GM03348 (cell line): ENCODE measurements at regions not wholly inside any gene's neighbourhood (a gene's known extent, or its start where the extent isn't known, plus 50 kb on each side); places are given as distances from the start of the nearest gene placed in this dataset.

Experiments
- DNase-seq: peaks from one replicate; pipeline ENCODE4 v3.0.0; 2012; ENCODE audit warnings: low spot score

DNA sequence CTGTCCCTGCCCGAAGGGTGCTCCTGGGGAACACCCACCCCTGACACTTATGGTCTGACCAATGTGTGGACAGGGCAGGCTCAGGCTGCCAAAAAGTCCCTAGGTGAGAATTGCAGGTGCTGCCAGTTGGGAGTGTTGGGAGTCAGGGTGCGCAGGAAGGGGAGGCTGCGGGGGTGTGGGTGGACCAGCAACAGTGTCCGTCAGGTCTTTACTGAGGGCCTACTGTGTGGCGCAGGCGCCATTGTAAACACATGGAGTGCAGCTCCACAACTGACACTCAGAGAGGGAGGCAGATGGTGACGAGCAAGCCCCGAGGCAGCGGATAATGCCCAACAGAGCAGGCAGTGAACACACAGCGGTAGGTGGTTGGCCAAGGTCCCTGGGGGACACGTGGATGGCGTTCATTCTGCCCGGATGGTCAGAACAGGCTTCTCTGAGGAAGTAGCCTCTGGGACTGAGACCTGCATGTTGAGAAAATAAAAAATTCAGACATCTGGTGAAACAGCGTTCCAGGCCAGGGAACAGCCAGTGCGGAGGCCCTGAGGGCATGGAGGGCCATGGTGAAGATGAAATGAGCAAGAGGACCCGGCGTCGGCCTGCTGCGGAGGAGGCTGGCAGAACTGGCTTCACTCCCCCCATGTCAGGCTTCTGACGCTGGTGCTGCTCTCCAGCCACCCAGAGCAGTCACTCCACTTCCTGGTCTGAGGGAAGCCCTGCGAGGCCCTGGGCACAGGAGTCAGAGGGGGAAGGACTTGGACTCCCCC, 136.2 kb upstream of the ZBTB40 start:
- no peak for DNase-seq

DNA sequence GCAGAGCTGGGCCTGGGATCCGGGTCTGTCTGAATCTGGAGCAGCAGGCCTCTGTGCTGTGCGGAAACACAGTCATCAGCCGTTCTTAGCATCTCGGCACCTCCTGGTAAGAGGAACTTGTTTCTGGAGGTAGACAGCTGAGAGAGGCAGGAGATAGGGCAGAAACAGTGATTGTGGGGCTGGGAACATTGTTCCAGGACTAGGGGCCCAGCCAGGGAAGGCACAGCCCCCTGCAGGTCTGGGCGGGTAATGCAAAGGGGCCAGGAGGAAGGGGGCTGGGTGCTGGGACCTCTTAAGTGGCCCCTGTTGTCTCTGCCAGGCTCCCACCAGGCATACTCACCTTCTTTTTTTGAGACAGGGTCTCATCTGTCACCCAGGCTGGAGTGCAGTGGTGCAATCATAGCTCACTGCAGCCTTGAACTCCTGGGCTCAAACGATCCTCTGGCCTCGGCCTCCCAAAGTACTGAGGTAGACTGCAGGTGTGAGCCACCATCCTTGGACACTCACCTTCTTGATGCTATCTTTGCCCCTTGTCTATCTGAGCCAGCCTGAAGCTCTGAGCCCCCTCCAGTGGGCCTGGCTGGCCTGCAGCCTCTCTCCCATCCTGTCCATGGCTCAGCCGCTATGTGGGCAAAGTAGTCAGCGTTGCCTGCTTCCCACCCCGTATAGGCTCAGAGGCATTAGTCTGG, 134.3 kb upstream of the ZBTB40 start:
- DNase-seq, result peak; percentile 40

DNA sequence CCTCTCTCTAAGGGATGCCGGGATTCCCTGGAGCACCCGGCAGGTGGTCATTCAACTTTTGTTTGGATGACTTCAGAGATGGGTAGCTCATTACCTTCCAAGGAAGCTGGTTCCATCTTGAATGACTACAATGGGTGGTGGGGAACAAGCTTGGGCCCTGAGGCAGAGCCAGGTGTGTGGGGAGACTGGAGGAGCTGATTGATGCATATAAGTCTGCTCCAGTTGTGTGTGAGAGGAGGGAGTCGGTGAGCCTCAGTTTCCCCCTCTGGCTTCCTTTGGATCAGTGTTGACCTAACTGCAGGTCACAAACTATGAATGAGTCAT, 133.8 kb upstream of the ZBTB40 start:
- no peak for DNase-seq

DNA sequence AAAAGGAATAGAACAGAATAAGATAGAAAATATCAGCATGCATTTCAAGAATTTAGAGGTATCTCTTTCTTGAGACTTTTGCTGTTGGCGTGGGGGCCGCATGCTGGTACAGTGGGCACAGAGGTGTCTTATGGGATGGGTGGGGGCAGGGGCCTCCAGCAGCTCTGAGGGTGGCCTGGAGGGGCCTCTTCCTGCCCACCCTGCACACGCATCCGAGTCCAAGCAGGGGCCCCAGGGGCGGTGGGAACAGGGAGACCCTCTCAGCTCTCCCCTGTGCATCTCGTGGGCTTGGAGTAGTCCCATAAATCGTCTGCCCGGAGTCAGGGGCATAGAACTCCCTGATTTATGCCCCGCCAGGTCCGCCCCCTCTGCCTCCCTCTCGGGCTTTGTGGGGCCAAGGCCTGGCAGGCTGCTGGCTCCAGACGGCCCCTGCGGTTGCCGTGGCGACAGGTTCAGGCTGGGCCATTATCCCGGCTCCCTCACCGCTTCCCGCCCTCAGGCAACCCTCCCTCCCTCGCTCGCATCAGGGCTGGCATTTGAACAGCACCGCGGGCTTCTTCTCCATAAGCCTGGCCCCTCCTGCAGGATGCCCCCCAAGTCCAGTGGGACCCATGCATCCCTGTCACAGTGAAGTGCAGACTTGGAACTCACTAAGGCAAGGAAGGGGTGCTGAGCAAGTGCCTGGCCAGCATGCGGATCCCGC, 133.2 kb upstream of the ZBTB40 start:
- DNase-seq, result no peak

DNA sequence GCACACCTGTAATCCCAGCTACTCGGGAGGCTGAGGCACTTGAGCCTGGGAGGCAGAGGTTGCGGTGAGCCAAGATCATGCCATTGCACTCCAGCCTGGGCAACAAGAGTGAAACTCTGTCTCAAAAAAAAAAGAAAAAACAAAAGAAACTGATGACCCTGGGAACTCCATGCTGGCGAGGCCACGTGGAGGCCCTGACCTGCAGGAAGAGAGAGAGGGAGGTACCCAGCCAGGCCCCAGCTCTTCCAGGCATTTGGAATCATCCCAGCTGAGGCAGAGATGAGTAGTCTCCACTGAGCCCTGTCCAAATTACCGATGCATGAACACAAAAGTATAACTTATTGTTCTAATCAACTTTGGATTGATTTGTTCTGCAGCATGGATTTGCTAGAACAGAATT, 132.0 kb upstream of the ZBTB40 start:
- no peak for DNase-seq

DNA sequence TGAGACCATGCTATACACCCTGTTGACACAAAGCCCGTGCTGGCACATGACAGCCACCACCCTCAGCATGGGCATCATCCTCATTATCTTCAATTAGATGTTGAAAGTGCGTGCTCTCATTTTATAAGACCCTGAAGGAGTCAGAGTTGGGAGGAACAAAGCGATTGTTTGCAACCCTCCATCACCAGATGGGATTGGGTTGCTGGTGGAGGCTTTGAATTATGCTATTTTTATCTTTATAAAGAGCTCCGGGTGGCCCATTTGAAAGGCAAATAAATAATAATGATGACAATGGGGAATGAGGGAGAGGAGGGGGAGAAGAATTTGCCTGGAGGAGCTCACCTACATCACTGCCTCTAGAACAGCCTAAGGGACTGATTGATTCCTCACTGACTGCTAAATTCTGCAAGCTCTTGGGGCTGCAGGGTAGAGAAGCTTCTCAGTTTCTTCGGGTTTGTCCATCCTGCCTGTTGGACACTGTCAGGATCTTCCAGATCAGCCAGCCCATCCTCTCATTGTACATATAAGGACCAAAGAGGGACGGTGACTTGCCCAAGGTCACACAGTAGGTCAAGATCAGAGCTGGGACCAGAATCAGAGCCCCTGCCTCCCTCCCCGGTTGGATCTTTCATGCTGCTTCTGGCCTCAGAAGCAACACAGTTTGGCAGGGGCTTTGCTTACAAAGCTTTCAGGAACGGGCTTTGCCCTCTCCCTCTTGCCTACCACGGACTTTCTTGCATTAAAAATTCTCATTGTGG, 130.9 kb upstream of the ZBTB40 start:
- no peak for DNase-seq

DNA sequence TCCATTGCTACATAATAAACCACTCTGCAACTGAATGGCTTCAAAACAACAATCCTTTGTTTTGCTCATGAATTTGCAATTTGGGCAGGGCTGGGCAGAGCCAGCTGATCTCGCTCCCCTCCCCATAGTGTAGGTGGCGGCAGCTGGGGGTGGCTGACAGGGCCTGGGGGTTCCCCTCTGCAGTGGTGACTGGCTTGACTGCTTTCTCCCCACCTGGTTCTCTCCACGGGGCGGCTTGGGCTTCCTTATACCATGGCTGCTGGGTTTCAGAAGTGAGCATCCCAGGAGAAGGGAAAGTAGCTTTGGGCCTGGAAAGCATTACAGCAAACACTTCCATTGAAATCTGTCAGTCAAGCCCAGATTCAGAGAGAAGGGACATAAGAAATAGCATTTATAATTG, 129.7 kb upstream of the ZBTB40 start:
- DNase-seq, result no peak

DNA sequence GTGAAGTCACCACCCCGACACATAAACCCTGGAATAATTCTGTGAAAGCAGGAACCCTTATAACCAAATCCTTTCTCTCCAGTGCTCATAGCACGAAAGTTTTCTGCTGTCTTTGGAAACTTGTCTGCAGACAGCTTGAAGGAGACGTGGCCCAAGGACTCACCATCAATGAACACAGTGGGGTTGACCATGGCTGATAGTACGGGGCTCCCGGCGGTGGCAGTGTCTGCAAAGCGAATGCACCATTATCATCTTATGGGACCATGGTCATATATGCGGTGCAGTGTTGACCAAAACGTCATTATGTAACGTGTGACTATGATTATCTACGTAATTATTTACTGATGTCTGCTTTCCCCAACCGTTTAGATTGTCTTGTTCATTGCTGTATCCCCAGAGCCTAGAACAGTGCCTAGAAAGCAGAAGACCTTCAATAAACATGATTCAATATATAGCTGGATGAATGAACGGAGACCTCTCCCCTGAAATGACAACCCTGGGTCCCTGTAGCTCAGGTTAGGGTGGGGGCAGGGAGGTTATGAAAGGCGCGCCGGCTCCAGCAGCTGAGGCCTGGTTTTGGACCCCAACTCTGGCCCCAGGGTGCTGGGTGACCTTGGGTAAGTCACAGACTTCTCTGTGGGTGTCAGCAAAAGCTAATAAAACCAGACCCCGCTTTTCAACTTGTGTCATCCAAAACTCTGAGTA, 128.4 kb upstream of the ZBTB40 start:
- no peak for DNase-seq

GRCh38 chr1:22323846-22324504, 127.7 kb upstream of the ZBTB40 start:
- no peak for DNase-seq

GRCh38 chr1:22325531-22326371, 125.9 kb upstream of the ZBTB40 start:
- no peak for DNase-seq

GRCh38 chr1:22326372-22326915, 125.2 kb upstream of the ZBTB40 start:
- DNase-seq, result no peak

GRCh38 chr1:22326931-22327330, 124.7 kb upstream of the ZBTB40 start:
- DNase-seq, result no peak

DNA sequence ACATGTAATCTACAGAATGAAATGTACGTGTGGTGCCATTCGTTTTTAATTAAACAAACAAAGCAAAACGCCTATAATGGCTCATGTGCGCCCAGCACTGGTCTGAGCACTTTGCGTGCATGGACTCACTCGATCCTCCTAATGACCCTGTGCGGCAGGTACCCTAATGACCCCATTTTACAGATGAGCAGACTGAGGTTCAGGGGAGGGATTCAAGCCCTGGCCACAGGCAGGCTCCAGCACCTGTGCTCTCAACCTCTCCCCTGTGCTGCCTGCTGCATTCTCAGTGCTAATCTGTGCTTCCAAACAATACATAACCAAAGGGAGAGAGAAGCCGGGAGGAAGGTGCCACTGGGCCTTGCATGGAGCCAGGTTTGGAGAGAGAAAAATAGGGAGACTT, 124.2 kb upstream of the ZBTB40 start:
- DNase-seq, result no peak

- DNase-seq, result no peak
Observed at GRCh38 chr1:22328331-22329147, 123.1 kb upstream of the ZBTB40 start.

DNA sequence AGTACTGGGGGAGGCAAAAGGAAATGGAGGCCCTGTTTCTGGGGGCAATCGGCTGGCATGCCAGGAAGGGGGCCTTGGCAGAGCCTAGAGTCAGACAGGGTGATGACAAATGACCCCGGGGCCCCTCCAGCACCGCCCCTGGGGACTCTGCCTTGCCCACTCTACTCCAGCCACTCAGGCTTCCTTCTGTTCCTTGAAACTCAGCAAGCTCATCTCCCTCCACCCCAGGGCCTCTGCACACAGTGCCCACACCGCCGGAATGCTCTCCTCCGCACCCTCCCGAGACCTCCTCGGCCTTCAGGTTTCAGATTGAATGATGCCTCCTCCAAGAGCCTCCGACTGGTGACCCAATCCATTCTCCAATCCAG, 122.5 kb upstream of the ZBTB40 start:
- DNase-seq, result no peak

DNA sequence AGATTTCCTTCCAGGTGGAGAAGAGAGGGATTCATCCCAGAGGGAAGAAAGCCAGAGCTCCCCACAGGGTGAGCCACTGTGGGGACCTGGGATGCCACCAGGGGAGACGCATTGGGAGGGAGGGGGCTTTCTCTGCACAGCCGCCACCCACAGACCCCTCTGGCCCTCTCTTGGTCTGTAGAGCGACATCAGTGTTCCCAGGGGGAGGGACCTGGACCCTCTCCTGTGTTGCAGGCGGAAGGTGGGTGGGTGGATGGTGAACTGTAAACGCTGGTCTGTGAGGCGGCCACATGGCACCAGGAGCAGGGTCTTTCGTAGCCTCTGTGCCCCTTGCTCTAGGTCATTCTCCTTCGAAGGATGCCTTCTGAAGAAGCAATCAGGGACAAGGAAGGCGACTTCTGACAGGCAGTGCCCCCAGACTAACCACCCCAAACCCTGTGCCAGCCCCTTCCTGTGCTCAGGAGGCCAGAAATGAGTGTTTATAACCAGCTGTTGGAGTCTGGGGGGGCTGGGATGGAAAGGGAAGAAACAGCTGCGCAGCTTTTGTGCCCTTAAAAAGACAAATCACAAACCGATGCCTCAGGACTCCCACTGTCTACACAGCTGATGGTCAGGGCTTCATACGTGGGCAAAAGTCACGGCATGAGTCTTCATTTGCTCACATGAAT, 121.4 kb upstream of the ZBTB40 start:
- DNase-seq, result no peak

- DNase-seq, result no peak
Observed at GRCh38 chr1:22330760-22331119, 120.9 kb upstream of the ZBTB40 start.

DNA sequence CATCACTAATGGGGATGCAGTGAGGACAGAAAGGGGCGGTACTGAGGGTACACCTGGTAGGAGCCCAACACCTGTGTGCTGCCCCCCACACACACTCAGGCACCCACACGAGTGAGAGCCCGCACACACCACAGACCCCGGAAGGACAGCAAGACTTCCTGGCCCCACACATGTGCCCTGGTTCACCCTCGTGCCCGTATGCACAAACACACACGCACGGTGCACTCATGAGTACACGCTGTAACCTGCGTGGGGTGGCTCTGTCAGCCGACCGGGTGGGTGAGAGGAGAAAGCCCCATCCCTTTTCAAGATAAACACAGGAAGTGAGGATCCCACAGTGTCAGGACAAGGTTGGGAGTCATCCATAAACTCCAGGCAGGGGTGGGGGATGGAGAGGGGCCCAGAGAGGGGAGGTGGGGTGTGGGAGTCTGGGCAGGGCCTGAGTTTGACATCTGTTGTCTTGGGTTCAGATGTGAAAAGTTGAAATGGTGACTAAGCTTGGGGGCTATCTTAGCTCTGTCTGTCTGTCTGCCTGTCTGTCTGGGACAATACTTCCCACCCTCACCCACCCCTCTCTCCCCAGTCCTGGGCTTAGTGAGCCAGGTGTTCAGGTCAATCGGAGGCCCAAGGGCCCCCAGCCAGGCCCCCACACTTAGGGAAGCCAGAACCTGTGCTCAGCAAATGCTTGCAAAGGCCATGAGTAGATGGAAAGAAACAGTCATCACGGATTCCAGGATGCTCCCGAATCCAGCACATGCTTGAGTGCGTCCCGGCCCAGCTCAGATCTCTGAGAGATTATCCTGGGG, 119.8 kb upstream of the ZBTB40 start:
- peak; percentile 37 for DNase-seq
